ENCODE measurements at regions not wholly inside any gene's neighbourhood (a gene's known extent, or its start where the extent isn't known, plus 50 kb on each side); places are given as distances from the start of the nearest gene placed in this dataset.
"Not testable (repeated sequence)": the region's sequence is repeated elsewhere in the genome, so short reads cannot be mapped to it uniquely, and the experiment has no call there.

DNA sequence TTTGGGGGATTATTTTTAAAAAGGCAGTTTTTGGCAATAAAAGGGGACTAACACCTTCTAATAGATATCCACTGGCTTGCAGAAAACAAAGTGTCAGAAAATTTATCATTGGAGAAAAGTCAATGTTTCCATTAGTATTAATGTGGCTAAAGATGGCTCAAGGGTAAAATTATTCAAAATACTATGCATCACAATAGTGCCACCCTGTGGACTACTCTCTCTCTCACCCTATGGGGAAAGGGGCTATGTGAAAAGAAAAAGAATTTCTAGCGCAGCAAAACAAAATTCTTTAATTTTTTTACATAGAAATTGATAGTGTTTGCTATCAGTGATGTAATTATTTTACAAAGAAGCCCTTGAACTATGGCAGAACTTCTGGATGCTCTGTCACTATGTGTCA is 856.5 kb downstream of the KCNJ18 start:
- TF ChIP-seq, protein P1, sequence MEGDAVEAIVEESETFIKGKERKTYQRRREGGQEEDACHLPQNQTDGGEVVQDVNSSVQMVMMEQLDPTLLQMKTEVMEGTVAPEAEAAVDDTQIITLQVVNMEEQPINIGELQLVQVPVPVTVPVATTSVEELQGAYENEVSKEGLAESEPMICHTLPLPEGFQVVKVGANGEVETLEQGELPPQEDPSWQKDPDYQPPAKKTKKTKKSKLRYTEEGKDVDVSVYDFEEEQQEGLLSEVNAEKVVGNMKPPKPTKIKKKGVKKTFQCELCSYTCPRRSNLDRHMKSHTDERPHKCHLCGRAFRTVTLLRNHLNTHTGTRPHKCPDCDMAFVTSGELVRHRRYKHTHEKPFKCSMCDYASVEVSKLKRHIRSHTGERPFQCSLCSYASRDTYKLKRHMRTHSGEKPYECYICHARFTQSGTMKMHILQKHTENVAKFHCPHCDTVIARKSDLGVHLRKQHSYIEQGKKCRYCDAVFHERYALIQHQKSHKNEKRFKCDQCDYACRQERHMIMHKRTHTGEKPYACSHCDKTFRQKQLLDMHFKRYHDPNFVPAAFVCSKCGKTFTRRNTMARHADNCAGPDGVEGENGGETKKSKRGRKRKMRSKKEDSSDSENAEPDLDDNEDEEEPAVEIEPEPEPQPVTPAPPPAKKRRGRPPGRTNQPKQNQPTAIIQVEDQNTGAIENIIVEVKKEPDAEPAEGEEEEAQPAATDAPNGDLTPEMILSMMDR (IDR thresholded peaks at IDR 0.05) = peak; percentile 52; the same call in 1 of the 2 replicates
- not testable (repeated sequence) for TF ChIP-seq POLR2AphosphoS5 (IDR thresholded peaks at IDR 0.05; ENCODE audit: low read depth, low read length); SIN3A (IDR thresholded peaks at IDR 0.05; ENCODE audit: borderline replicate concordance, insufficient read depth, low read depth, low read length)
- TF ChIP-seq, protein P2, sequence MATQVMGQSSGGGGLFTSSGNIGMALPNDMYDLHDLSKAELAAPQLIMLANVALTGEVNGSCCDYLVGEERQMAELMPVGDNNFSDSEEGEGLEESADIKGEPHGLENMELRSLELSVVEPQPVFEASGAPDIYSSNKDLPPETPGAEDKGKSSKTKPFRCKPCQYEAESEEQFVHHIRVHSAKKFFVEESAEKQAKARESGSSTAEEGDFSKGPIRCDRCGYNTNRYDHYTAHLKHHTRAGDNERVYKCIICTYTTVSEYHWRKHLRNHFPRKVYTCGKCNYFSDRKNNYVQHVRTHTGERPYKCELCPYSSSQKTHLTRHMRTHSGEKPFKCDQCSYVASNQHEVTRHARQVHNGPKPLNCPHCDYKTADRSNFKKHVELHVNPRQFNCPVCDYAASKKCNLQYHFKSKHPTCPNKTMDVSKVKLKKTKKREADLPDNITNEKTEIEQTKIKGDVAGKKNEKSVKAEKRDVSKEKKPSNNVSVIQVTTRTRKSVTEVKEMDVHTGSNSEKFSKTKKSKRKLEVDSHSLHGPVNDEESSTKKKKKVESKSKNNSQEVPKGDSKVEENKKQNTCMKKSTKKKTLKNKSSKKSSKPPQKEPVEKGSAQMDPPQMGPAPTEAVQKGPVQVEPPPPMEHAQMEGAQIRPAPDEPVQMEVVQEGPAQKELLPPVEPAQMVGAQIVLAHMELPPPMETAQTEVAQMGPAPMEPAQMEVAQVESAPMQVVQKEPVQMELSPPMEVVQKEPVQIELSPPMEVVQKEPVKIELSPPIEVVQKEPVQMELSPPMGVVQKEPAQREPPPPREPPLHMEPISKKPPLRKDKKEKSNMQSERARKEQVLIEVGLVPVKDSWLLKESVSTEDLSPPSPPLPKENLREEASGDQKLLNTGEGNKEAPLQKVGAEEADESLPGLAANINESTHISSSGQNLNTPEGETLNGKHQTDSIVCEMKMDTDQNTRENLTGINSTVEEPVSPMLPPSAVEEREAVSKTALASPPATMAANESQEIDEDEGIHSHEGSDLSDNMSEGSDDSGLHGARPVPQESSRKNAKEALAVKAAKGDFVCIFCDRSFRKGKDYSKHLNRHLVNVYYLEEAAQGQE (IDR thresholded peaks at IDR 0.05; ENCODE audit: insufficient read depth in 1 of 2, low read depth in 2 of 2, low read length in 1 of 2) = not testable (repeated sequence)

Data from Panc1 (cell line).